ENCODE measurements at regions not wholly inside any gene's neighbourhood (a gene's known extent, or its start where the extent isn't known, plus 50 kb on each side); places are given as distances from the start of the nearest gene placed in this dataset.

- TF ChIP-seq, protein P1, sequence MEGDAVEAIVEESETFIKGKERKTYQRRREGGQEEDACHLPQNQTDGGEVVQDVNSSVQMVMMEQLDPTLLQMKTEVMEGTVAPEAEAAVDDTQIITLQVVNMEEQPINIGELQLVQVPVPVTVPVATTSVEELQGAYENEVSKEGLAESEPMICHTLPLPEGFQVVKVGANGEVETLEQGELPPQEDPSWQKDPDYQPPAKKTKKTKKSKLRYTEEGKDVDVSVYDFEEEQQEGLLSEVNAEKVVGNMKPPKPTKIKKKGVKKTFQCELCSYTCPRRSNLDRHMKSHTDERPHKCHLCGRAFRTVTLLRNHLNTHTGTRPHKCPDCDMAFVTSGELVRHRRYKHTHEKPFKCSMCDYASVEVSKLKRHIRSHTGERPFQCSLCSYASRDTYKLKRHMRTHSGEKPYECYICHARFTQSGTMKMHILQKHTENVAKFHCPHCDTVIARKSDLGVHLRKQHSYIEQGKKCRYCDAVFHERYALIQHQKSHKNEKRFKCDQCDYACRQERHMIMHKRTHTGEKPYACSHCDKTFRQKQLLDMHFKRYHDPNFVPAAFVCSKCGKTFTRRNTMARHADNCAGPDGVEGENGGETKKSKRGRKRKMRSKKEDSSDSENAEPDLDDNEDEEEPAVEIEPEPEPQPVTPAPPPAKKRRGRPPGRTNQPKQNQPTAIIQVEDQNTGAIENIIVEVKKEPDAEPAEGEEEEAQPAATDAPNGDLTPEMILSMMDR (conservative IDR thresholded peaks at IDR 0.05; ENCODE audit: low read length) = no peak
- no peak for TF ChIP-seq EZH2phosphoT487 (IDR thresholded peaks at IDR 0.05; ENCODE audit: borderline replicate concordance, low read depth, low read length)
Observed at GRCh38 chr9:87089506-87089905, 142.2 kb upstream of the GAS1 start.

All from OCI-LY7 (cell line).